ENCODE measurements at regions not wholly inside any gene's neighbourhood (a gene's known extent, or its start where the extent isn't known, plus 50 kb on each side); places are given as distances from the start of the nearest gene placed in this dataset.
A peak's percentile ranks its signal among the peaks of the same experiment; 100 is the strongest.
"Not testable (repeated sequence)": the region's sequence is repeated elsewhere in the genome, so short reads cannot be mapped to it uniquely, and the experiment has no call there.

GRCh38 chr1:761791-762190 is 75.3 kb upstream of the OR4F16 start:
- DNase-seq (ENCODE audit: extremely low read depth, low read depth): not testable (repeated sequence)

GRCh38 chr1:771449-771848 is 85.0 kb upstream of the OR4F16 start:
- DNase-seq (ENCODE audit: extremely low read depth, low read depth): not testable (repeated sequence)

- DNase-seq (ENCODE audit: extremely low read depth, low read depth): not testable (repeated sequence)
These were observed 91.2 kb upstream of the OR4F16 start for GRCh38 chr1:777480-778180.

- TF ChIP-seq CTCF (IDR thresholded peaks at IDR 0.05; ENCODE audit: low read depth, low read length): peak; percentile 28
- peak; percentile 98 for DNase-seq (ENCODE audit: extremely low read depth, low read depth)
These were observed 92.2 kb upstream of the OR4F16 start for GRCh38 chr1:778451-779278.

GRCh38 chr1:779621-780020 is 93.2 kb upstream of the OR4F16 start:
- DNase-seq (ENCODE audit: extremely low read depth, low read depth): not testable (repeated sequence)

GRCh38 chr1:788835-789234 is 102.4 kb upstream of the OR4F16 start:
- DNase-seq (ENCODE audit: extremely low read depth, low read depth): no peak
- no peak for TF ChIP-seq CTCF (IDR thresholded peaks at IDR 0.05; ENCODE audit: low read depth, low read length)

GRCh38 chr1:789606-790005 is 103.2 kb upstream of the OR4F16 start:
- not testable (repeated sequence) for DNase-seq (ENCODE audit: extremely low read depth, low read depth)

- not testable (repeated sequence) for DNase-seq (ENCODE audit: extremely low read depth, low read depth)
These were observed 104.0 kb upstream of the OR4F16 start for GRCh38 chr1:790388-790930.

GRCh38 chr1:794310-794709 is 107.9 kb upstream of the OR4F16 start:
- not testable (repeated sequence) for DNase-seq (ENCODE audit: extremely low read depth, low read depth)

- not testable (repeated sequence) for DNase-seq (ENCODE audit: extremely low read depth, low read depth)
These were observed 108.6 kb upstream of the OR4F16 start for GRCh38 chr1:794918-795584.

GRCh38 chr1:797649-798048 is 111.2 kb upstream of the OR4F16 start:
- DNase-seq (ENCODE audit: extremely low read depth, low read depth): not testable (repeated sequence)

- not testable (repeated sequence) for DNase-seq (ENCODE audit: extremely low read depth, low read depth)
These were observed 113.9 kb upstream of the OR4F16 start for GRCh38 chr1:800397-800796.

GRCh38 chr1:804378-805115 is 118.1 kb upstream of the OR4F16 start:
- DNase-seq (ENCODE audit: extremely low read depth, low read depth): not testable (repeated sequence)

GRCh38 chr1:805310-805709 is 118.4 kb upstream of the SAMD11 start:
- not testable (repeated sequence) for DNase-seq (ENCODE audit: extremely low read depth, low read depth)

- not testable (repeated sequence) for DNase-seq (ENCODE audit: extremely low read depth, low read depth)
These were observed 116.7 kb upstream of the SAMD11 start for GRCh38 chr1:807066-807465.

- not testable (repeated sequence) for DNase-seq (ENCODE audit: extremely low read depth, low read depth)
These were observed 115.9 kb upstream of the SAMD11 start for GRCh38 chr1:807699-808390.

GRCh38 chr1:810949-811348 is 112.8 kb upstream of the SAMD11 start:
- not testable (repeated sequence) for DNase-seq (ENCODE audit: extremely low read depth, low read depth)

Measured in AG09319 (cell line).